ENCODE measurements at regions not wholly inside any gene's neighbourhood (a gene's known extent, or its start where the extent isn't known, plus 50 kb on each side); places are given as distances from the start of the nearest gene placed in this dataset.

GRCh38 chr9:129398101-129398960, 220.3 kb upstream of the IER5L start:
- intact Hi-C loops (cut with DNase I; ENCODE audit: low total_unique reads), result loop anchor here (10.0 kb wide), 1 partner anchor 216 kb away; no protein-coding TSS in a partner anchor
- peaks cover 4 to 22% (median 15%) of the 10 kb centered on the region in 4 donors for H3K4me1 ChIP-seq
- H3K4me3 ChIP-seq, result no peak overlapping the region
- H3K27ac ChIP-seq, result no peak overlapping the region
- no peaks in the 10 kb centered on the region for H3K36me3 ChIP-seq
- TF ChIP-seq, protein P1, sequence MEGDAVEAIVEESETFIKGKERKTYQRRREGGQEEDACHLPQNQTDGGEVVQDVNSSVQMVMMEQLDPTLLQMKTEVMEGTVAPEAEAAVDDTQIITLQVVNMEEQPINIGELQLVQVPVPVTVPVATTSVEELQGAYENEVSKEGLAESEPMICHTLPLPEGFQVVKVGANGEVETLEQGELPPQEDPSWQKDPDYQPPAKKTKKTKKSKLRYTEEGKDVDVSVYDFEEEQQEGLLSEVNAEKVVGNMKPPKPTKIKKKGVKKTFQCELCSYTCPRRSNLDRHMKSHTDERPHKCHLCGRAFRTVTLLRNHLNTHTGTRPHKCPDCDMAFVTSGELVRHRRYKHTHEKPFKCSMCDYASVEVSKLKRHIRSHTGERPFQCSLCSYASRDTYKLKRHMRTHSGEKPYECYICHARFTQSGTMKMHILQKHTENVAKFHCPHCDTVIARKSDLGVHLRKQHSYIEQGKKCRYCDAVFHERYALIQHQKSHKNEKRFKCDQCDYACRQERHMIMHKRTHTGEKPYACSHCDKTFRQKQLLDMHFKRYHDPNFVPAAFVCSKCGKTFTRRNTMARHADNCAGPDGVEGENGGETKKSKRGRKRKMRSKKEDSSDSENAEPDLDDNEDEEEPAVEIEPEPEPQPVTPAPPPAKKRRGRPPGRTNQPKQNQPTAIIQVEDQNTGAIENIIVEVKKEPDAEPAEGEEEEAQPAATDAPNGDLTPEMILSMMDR (IDR thresholded peaks at IDR 0.05), result no peak
- H3K9me3 ChIP-seq, result no peaks in the 10 kb centered on the region
- H3K27me3 ChIP-seq, result no peaks in the 10 kb centered on the region
- DNase-seq, result peak in 1 of 2 donors; percentile 63

- no peaks in the 10 kb centered on the region for H3K27me3 ChIP-seq
- no peaks in the 10 kb centered on the region for H3K9me3 ChIP-seq
- TF ChIP-seq, protein P1 (IDR thresholded peaks at IDR 0.05), result no peak
- peaks cover 3 to 12% (median 9%) of the 10 kb centered on the region in 4 donors for H3K4me1 ChIP-seq
- no peak overlapping the region for H3K27ac ChIP-seq
- no peak overlapping the region for H3K4me3 ChIP-seq
- no peak for DNase-seq
- intact Hi-C loops (cut with DNase I; ENCODE audit: low total_unique reads), result loop anchor here (10.0 kb wide), 1 partner anchor 217 kb away; no protein-coding TSS in a partner anchor
- H3K36me3 ChIP-seq, result no peaks in the 10 kb centered on the region
Observed at GRCh38 chr9:129397335-129397734, 219.3 kb upstream of the IER5L start.

DNA sequence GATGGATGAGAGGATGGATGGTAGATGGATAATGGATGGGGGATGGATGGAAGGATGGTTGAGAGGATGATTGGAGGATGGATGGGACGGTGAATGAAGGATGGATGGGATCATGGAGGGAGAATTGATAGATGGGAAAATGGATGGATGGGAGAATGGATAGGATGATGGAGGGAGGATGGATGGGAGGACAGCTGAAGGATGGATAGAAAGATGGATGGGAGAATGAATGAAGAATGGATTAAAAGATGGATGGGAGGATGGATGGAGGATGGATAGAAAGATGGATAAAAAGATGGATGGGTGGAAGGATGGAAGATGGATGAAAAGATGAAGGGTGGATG, 218.3 kb upstream of the IER5L start:
- intact Hi-C loops (cut with DNase I; ENCODE audit: low total_unique reads), result loop anchor here (10.0 kb wide), 1 partner anchor 218 kb away; no protein-coding TSS in a partner anchor
- peaks cover 0 to 2% (median under 1%) of the 10 kb centered on the region in 4 donors for H3K4me1 ChIP-seq

GRCh38 chr9:129395633-129396364, 217.7 kb upstream of the IER5L start:
- H3K4me1 ChIP-seq, result no peaks in the 10 kb centered on the region
- DNase-seq, result no peak
- H3K27ac ChIP-seq, result no peak overlapping the region
- no peaks in the 10 kb centered on the region for H3K9me3 ChIP-seq
- no peaks in the 10 kb centered on the region for H3K36me3 ChIP-seq
- no peak overlapping the region for H3K4me3 ChIP-seq
- intact Hi-C loops (cut with DNase I; ENCODE audit: low total_unique reads), result loop anchor here (10.0 kb wide), 1 partner anchor 219 kb away; no protein-coding TSS in a partner anchor
- no peaks in the 10 kb centered on the region for H3K27me3 ChIP-seq
- TF ChIP-seq, protein P1 (IDR thresholded peaks at IDR 0.05), result no peak

More for the DNA sequence above, 218.3 kb upstream of the IER5L start:
- Histone ChIP-seq H3K4me3 (no peak overlapping the region), H3K36me3 (no peaks in the 10 kb centered on the region), H3K27me3 (no peaks in the 10 kb centered on the region), H3K27ac (no peak overlapping the region), H3K9me3 (no peaks in the 10 kb centered on the region)
- no peak for DNase-seq
- TF ChIP-seq, protein P1 (IDR thresholded peaks at IDR 0.05), result no peak

DNA sequence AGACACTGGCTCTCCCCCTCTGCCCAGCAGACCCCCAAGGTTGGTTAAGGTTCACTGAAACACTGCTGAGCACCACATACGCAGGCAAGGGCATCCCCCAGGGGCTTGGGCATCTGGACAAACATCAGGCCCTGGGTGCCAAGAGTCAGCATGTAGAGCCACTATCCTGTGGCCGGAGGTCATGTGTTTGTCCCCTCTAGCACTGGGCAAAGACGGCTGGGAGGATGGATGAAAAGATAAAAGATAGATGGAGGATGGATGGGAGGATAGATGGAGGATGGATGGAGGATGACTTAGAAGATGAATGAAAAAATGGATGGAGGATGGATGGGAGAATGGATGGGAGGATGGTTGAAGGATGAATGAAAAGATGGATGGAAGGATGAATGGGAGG, 216.8 kb upstream of the IER5L start:
- no peaks in the 10 kb centered on the region for H3K9me3 ChIP-seq
- no peak overlapping the region for H3K27ac ChIP-seq
- no peaks in the 10 kb centered on the region for H3K27me3 ChIP-seq
- intact Hi-C loops (cut with DNase I; ENCODE audit: low total_unique reads), result loop anchor here (10.0 kb wide), 1 partner anchor 220 kb away; no protein-coding TSS in a partner anchor
- no peaks in the 10 kb centered on the region for H3K4me1 ChIP-seq
- no peaks in the 10 kb centered on the region for H3K36me3 ChIP-seq
- TF ChIP-seq, protein P1 (IDR thresholded peaks at IDR 0.05), result no peak
- DNase-seq, result peak in 1 of 2 donors; percentile 47
- no peak overlapping the region for H3K4me3 ChIP-seq

All from tibial artery (tissue), 4 donors.